Activated T-helper 1 cell treated with anti-CD3 and anti-CD28 coated beads, Interleukin-2, amount 50 U/mL, for 16 hours (primary cell): ENCODE measurements at regions not wholly inside any gene's neighbourhood (a gene's known extent, or its start where the extent isn't known, plus 50 kb on each side); places are given as distances from the start of the nearest gene placed in this dataset.
"Not testable (repeated sequence)": the region's sequence is repeated elsewhere in the genome, so short reads cannot be mapped to it uniquely, and the experiment has no call there.

Source experiments
- DNase-seq, 2 donors: peaks; one replicate each; pipeline ENCODE4 v3.0.0-alpha.2; 2020; ENCODE audit warnings: low read depth in 1 of 2, low spot score in 1 of 2

DNA sequence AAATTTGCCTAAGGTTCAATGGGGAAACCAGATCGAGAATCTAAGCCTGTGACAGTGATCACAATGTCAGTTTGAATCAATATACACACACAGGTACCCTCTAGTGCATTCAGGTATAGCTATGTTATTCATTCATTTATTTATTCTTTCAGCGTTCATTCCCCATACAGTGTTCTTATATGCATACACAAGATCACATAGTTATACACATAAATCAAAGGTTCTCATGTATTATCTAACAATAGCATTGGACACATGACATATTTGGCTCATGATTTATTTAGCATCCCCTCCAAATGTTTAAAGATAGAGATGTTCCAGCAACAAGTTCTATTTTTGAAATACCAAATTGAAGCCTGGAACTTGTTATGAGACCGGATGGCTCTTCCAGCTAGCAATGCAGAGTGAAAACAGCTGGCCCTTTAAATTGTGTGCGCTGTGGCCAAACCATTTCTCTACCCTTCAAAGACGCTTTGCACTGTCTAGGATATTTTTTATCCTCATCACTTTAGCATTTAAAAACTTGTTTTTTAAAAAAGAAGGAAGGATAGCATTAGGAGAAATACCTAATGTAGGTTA lies 131.0 kb downstream of the ATXN3L start:
- DNase-seq = no peak

DNA sequence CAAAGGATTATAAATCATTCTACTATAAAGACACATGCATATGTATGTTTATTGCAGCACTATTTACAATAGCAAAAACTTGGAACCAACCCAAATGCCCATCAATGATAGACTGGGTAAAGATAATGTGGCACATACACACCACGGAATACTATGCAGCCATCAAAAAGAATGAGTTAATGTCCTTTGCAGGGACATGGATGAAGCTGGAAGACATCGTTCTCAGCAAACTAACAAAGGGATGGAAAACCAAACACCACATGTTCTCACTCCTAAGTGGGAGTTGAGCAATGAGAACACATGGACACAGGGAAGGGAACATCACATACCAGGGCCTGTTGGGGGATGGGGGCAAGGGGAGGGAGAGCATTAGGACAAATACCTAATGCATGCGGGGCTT lies 133.2 kb downstream of the ATXN3L start:
- not testable (repeated sequence) for DNase-seq

DNA sequence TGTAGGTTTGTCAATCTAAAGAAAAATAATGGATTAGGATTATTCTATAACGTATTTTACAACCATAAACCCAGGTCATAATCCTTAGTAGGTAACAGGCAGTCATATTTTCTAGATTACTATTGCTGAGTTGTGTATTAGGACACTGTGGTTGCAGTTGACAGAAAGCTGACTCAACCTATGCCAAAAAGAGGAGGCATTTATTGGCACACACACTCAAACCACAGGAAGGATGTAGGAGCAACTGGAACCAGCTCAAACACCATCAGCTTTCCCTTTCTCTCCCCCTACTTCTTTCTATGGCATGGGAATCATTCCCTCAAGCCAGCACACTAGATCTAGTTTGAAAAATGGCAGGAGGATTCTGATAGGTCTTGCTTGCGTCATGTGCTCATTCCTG lies 136.4 kb upstream of the FAM9C start:
- no peak for DNase-seq

DNA sequence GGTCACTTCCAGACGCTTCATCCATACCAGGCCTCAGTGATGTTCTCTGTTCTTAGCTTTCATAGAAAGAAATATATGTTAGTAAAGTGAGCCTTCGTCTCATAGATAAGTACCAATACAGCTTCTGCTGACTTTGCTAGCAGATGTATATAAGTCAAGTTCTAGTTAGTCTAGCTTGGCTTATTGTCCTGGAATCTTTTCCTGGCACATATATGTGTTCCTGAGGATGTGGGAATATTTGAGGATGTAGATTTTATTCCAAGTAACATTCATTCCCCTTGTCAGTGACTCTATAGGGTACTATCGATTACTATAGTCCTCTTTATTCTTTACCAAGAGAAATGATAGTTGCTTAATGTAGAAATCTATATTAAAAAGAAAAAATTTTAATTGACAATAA lies 135.2 kb upstream of the FAM9C start:
- no peak for DNase-seq

GRCh38 chrX:13179100-13179499 lies 134.7 kb upstream of the FAM9C start:
- DNase-seq = no peak

GRCh38 chrX:13177921-13178566 lies 133.6 kb upstream of the FAM9C start:
- DNase-seq = no peak

GRCh38 chrX:13175056-13175455 lies 130.6 kb upstream of the FAM9C start:
- DNase-seq = no peak

DNA sequence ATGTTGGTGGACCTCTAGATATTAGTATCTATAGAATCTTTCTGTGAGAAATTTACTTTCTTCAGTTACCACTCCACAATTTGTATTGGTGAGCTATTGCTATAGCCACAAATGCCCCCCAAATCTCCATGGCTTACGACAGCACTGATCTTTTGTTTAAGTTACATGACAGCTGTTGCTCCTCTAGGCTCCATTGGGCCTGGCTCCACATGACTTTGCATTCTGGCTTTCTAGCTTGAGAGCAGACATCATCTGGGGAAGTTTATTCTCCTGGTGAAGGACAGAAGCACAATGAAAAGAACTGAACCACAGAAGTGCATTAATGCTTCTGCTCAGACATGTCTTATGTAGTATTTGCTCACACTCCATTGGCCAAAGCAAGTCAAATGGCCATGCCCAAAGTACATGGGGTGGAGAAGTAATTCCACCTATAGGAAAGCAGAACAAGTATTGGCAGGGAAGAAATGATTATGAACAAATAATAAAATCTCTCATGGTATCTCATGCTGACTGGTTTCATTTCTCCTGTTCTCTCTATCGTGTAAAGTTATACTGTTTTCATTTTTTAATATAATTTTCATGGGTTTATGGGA lies 126.6 kb upstream of the FAM9C start:
- no peak for DNase-seq

- DNase-seq = no peak
Observed at GRCh38 chrX:13169684-13170083, 125.3 kb upstream of the FAM9C start.

DNA sequence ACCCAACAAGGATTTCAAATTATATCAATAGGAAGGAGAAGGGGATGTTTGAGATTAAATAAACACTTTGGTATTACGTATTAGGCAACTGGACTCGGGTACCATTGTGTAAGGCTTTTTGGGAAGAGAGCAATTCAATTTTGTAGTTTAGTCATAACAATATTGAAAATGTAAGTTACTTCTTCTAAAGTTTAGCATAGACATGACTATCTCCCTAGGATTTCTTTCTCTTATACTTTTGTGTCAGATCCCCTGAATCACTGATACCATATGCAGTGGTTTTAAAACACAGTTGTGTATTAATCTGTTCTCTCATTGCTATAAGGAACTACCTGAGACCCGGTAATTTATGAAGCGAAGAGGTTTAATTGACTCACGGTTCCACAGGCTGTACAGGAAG lies 123.8 kb upstream of the FAM9C start:
- DNase-seq = no peak

- no peak for DNase-seq
Observed at GRCh38 chrX:13167481-13168231, 123.2 kb upstream of the FAM9C start.

DNA sequence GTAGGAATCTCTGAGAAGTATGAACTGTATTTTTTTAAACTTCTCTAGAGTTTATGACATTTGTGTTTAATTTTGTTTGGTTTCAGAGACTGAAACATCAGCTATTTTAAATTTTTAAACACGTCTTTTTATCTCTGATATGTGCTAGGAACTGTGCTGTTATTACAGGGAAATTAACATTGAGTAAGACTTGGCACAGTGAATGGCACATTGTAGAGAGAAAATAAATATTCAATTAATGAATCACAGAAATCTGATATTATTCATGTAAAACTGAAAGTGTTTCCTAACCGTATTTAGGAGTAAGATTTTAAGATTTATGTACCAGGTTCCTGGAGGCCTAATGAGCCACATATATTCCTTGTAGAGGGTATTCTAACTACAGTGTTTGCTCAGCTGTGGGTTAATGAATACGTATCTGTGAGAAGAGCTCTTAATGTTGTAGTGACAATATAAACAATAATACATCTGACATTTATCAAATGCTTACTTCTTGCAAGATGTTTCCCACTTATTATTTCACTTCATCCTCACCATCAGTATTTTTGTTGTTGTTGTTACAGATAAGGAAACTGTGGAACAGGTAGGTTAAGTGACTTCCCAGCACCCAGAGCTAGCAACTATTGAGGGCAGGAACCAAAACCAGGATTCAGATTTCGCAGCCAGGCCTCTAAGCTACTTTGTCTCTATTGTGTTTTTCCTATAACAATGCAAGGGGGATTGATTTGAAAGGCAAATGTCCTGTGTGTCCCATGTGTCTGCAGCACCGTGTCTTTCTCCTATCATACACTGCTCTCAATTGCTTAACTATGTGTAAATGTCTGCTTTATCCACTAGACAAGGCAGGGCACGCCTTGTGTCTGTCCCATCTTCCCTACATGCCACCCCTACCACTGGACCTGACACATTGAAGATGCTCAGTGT lies 121.1 kb upstream of the FAM9C start:
- DNase-seq = no peak

- DNase-seq = no peak
Observed at GRCh38 chrX:13164611-13165010, 120.2 kb upstream of the FAM9C start.

GRCh38 chrX:13162772-13163410 lies 118.5 kb upstream of the FAM9C start:
- DNase-seq = no peak

GRCh38 chrX:13159886-13160285 lies 115.5 kb upstream of the FAM9C start:
- DNase-seq = no peak

DNA sequence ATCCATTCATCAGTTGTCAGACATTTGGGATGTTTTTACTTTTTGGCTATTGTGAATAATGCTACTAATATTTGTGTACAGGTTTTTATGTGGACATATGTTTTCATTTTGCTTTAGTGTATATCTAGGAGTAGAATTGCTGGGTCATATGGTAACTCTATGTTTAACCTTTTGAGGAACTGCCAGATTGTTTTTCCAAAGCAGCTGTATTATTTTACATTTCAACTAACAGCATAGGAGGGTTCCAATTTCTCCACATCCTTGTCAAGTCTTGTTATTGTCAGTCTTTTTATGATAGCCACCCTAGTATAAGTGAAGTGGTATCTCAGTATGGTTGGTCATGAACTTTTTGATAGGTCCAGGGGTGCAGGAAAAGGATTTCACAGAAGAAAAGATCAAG lies 114.5 kb upstream of the FAM9C start:
- no peak for DNase-seq

- DNase-seq = not testable (repeated sequence)
Observed at GRCh38 chrX:13155550-13155949, 111.1 kb upstream of the FAM9C start.

DNA sequence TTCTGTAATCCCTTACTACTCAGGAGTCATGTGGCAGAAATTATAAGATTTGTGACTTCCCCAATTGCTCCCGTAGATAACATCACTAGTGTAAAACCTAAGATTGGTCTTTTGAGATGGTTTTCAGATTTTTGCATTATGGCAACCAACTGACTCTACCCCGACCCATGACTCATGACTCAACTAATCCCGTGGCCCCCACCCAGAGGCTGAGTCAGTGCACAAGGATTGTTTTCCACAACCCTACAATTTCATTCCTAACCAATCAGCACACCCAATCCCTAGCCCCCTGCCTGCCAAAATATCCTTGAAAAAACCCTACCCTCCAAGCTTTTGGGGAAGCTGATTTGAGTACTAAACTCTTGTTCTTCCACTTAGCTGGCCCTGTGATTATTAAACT lies 109.4 kb upstream of the FAM9C start:
- DNase-seq = no peak

- DNase-seq = no peak
Observed at GRCh38 chrX:13152518-13153185, 108.2 kb upstream of the FAM9C start.
